Lower leg skin (tissue), 4 donors: ENCODE measurements at regions not wholly inside any gene's neighbourhood (a gene's known extent, or its start where the extent isn't known, plus 50 kb on each side); places are given as distances from the start of the nearest gene placed in this dataset.

ENCODE experiments used
- DNase-seq, 2 donors: peaks; one replicate each; pipeline ENCODE4 v3.0.0-alpha.2; 2019; ENCODE audit warnings: low spot score in 2 of 2
- H3K4me3 ChIP-seq: fragments of 200-600 bp; sonication (generic); 2 replicates; pipeline ENCODE4 v1.5.1; 2017; ENCODE audit warnings: mild to moderate bottlenecking, low read depth; ENCODE audit not compliant: poor library complexity, severe bottlenecking
- CTCF ChIP-seq, 3 donors: fragments of 450-650 bp; IDR thresholded peaks; one replicate each; pipeline ENCODE4 v1.5.1; 2016; ENCODE audit warnings: antibody characterized with exemption in 3 of 3, mild to moderate bottlenecking in 3 of 3, moderate library complexity in 2 of 3
- POLR2A ChIP-seq, 2 donors: fragments of 450-650 bp; IDR thresholded peaks; one replicate each; pipeline ENCODE4 v1.6.1; 2016 to 2017; ENCODE audit warnings: antibody characterized with exemption in 2 of 2, mild to moderate bottlenecking in 1 of 2, moderate library complexity in 1 of 2
- WGBS, 2 donors: methylation state at CpG; one replicate each; pipeline ENCODE4 v1.1.5; 2018; 5-methylcytosine and 5-hydroxymethylcytosine counted together
- intact Hi-C: fragments of 100-400 bp; cut with DNase I; formaldehyde crosslinking; loops from one replicate; pipeline ENCODE4 v1.15.0; 2023; ENCODE audit warnings: low total_unique reads

- no peak for TF ChIP-seq POLR2A (IDR thresholded peaks at IDR 0.05)
- TF ChIP-seq CTCF (IDR thresholded peaks at IDR 0.05): no peak
- H3K4me3 ChIP-seq: no peak overlapping the region
- no peak for DNase-seq
- intact Hi-C loops: no loop called here
- 86 to 88% methylated on average over 4 of the region's 4 CpGs for WGBS, 2 donors
These were observed 285.6 kb upstream of the ACVR2A start for GRCh38 chr2:147559070-147559725.

- 76 to 83% methylated on average over 3 of the region's 3 CpGs for WGBS, 2 donors
- TF ChIP-seq POLR2A (IDR thresholded peaks at IDR 0.05) (no peak), CTCF (IDR thresholded peaks at IDR 0.05) (no peak)
- no peak for DNase-seq
- intact Hi-C loops: no loop called here
- H3K4me3 ChIP-seq: no peak overlapping the region
These were observed 286.2 kb upstream of the ACVR2A start for GRCh38 chr2:147558620-147559019.

- intact Hi-C loops: loop anchor here (5.0 kb wide), 1 partner anchor 1328 kb away; no protein-coding TSS in a partner anchor
- TF ChIP-seq POLR2A (IDR thresholded peaks at IDR 0.05): no peak
- no peak for TF ChIP-seq CTCF (IDR thresholded peaks at IDR 0.05)
- no peak for DNase-seq
- H3K4me3 ChIP-seq: no peak overlapping the region
- WGBS, 2 donors: 25 to 33% methylated on average over 5 of the region's 5 CpGs
These were observed 290.2 kb upstream of the ACVR2A start for GRCh38 chr2:147554521-147555107.

- DNase-seq: no peak
- WGBS, 2 donors: 63 to 68% methylated on average over 6 of the region's 6 CpGs
- intact Hi-C loops: loop anchor here (5.0 kb wide), 1 partner anchor 1328 kb away; no protein-coding TSS in a partner anchor
- H3K4me3 ChIP-seq: no peak overlapping the region
- no peak for TF ChIP-seq POLR2A (IDR thresholded peaks at IDR 0.05)
- TF ChIP-seq CTCF (IDR thresholded peaks at IDR 0.05): no peak
These were observed 291.0 kb upstream of the ACVR2A start for GRCh38 chr2:147553775-147554271.

- 78 to 79% methylated on average over 5 of the region's 5 CpGs for WGBS, 2 donors
- H3K4me3 ChIP-seq: no peak overlapping the region
- DNase-seq: no peak
- intact Hi-C loops: loop anchor here (5.0 kb wide), 1 partner anchor 1331 kb away; no protein-coding TSS in a partner anchor
- no peak for TF ChIP-seq CTCF (IDR thresholded peaks at IDR 0.05)
- TF ChIP-seq POLR2A (IDR thresholded peaks at IDR 0.05): no peak
These were observed 293.7 kb upstream of the ACVR2A start for GRCh38 chr2:147550995-147551731.
